ENCODE measurements at regions not wholly inside any gene's neighbourhood (a gene's known extent, or its start where the extent isn't known, plus 50 kb on each side); places are given as distances from the start of the nearest gene placed in this dataset.

DNA sequence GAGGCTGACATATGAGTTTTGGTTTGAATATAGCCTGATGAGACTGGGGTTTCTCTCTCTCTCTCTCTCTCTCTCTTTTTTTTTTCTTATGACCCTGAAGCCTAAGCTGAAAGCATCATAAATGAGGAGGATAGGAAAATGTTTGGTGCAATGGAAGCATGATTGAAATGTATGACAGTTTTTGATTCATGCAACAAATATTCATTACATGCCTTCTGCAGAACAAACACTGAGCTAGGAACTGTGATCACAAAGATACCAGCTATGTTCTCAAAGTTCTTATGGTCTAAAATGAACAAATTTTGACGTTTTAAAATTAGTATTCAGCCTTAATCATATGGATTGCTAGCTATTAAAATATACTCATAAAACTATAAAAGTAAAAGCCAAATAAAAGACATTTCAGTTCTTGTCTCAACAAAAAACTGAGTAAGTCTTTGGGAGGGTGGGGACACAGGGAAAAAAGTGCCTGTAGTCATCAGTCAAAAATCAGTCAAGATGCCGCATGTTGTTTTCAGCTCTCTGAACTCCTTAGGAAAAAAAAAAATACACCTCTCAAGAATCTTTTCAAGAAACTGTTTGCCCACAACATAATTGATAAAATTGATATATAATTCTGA, 57.2 kb downstream of the NKX6-1 start:
- no peak overlapping the region for H3K4me3 Mint-ChIP-seq
- DNase-seq = no peak

DNA sequence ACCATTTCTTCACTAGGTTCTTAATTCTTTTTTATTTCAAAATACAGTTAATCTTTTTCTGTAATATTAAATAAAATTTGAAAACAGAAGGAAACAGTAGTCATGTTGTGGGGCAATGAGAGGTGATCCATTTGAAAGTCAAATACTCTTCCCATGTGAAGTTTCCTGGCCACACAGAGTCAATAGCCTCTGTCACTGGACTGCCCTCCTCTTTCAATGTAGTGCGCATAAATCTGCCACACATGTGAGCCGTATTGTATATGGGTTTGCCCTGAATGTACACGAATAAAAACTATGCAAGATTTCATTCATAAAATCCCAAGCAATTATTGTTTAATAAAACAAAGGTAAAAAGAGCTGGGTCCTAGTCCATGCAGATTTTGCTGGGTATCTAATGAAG, 59.1 kb downstream of the NKX6-1 start:
- Mint-ChIP-seq H3K9me3 (no peaks in the 10 kb centered on the region), H3K27me3 (peaks cover 6% of the 10 kb centered on the region), H3K36me3 (ENCODE audit: low read depth) (no peaks in the 10 kb centered on the region), H3K27ac (no peak overlapping the region), H3K4me3 (no peak overlapping the region), H3K4me1 (no peaks in the 10 kb centered on the region)
- ATAC-seq = no peak
- DNase-seq = no peak

More for the DNA sequence above, 57.2 kb downstream of the NKX6-1 start:
- Mint-ChIP-seq H3K4me1 (no peaks in the 10 kb centered on the region), H3K36me3 (ENCODE audit: low read depth) (no peaks in the 10 kb centered on the region), H3K27ac (no peak overlapping the region), H3K27me3 (peaks cover 6% of the 10 kb centered on the region), H3K9me3 (no peaks in the 10 kb centered on the region)
- ATAC-seq = no peak

DNA sequence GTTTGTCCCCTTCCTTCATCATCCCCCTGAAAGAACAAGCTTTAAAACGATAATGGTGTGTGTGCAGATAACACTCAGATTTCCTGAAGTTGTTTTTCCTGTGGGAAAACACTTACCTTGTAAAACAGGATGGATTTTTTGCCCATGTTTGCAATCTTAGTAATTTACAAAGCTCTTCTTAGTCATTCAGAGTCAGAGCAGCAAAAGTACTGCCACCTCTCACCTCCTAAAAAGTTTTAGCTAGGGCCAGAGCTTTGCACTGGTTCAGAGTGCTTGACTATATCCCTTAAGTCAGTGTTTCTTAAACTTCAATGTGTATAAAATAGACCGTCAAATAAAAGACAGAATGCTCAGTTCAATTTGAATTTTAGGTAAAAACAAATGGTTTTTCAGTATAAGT, 62.3 kb downstream of the NKX6-1 start:
- Mint-ChIP-seq H3K36me3 (ENCODE audit: low read depth) (no peaks in the 10 kb centered on the region), H3K4me1 (no peaks in the 10 kb centered on the region), H3K27ac (no peak overlapping the region), H3K27me3 (peaks cover 5% of the 10 kb centered on the region), H3K9me3 (no peaks in the 10 kb centered on the region), H3K4me3 (no peak overlapping the region)
- ATAC-seq (no peak), DNase-seq (no peak)

DNA sequence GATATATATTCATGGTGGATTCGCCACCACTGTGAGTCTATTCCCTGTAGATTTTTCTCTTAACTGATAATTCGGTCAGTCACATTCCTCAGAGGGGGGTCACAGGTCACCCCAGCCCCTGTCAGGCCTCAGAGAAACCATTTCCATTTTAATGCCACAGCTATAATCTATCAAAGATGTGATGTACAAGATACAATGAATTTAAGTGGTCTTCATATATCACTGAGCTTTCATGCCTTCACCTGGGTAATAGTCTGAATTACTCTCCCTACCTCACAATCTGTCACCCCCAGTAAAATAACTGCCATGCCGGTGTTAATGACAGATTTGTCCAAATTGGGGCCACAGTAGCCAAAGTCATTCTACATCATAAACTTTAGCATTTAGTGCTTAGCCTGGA, 64.7 kb downstream of the NKX6-1 start:
- no peak overlapping the region for H3K27ac Mint-ChIP-seq

DNA sequence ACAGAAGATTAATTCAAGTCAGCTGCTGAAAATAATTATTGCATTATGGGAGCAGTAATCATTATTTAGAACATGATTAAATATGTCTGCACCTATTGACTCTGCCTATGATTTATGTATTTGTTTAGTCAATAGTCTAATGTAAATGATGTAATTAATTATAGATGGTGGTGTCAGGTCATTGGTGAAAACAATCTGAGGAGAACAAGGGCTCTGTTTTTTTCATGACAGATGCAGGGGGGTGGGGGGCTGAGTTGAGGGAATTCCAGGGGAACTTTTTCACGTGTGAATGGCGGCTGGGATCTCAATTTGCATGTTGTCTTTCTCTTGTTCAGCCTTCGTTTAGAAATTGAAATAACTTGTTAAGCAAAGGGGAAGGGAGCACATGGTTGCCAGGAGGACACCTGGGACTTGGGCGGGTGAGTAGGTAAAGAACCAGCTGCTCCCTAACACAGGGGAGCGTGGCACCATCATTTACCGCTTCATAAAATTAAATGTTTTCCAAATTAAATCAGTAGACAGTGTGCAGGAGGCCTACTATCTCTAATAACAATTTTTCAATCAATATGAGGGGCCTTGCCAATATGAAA, 65.4 kb downstream of the NKX6-1 start:
- Mint-ChIP-seq H3K4me1 (no peaks in the 10 kb centered on the region), H3K4me3 (no peak overlapping the region), H3K27ac (no peak overlapping the region), H3K9me3 (no peaks in the 10 kb centered on the region), H3K36me3 (ENCODE audit: low read depth) (no peaks in the 10 kb centered on the region), H3K27me3 (peaks cover 2% of the 10 kb centered on the region)
- no peak for DNase-seq
- no peak for ATAC-seq

More for the DNA sequence above, 64.7 kb downstream of the NKX6-1 start:
- Mint-ChIP-seq H3K27me3 (peaks cover 2% of the 10 kb centered on the region), H3K4me1 (no peaks in the 10 kb centered on the region), H3K4me3 (no peak overlapping the region), H3K9me3 (no peaks in the 10 kb centered on the region), H3K36me3 (ENCODE audit: low read depth) (no peaks in the 10 kb centered on the region)
- no peak for ATAC-seq
- no peak for DNase-seq

DNA sequence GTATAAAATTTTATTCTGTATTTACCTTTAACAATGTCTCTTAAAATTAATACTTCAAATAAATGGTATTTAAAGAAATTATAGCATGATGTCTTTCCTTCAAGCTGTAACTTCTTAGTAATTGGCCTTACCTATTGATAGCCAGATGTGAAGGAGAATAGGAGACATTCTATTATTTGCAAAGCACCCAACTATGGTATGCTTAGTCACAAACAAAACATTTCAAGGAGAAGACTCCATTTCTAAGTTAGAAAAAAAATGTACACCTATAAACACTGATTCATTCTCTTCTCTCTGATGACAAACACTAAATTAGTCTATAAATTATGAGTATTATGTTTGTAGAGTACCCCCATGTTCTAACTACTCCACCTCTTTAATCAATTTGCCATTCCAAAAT, 66.4 kb downstream of the NKX6-1 start:
- H3K4me3 Mint-ChIP-seq = no peak overlapping the region
- peaks cover 2% of the 10 kb centered on the region for H3K27me3 Mint-ChIP-seq
- DNase-seq = no peak
- no peaks in the 10 kb centered on the region for H3K36me3 Mint-ChIP-seq (ENCODE audit: low read depth)
- no peak for ATAC-seq
- H3K4me1 Mint-ChIP-seq = no peaks in the 10 kb centered on the region
- no peak overlapping the region for H3K27ac Mint-ChIP-seq
- no peaks in the 10 kb centered on the region for H3K9me3 Mint-ChIP-seq

DNA sequence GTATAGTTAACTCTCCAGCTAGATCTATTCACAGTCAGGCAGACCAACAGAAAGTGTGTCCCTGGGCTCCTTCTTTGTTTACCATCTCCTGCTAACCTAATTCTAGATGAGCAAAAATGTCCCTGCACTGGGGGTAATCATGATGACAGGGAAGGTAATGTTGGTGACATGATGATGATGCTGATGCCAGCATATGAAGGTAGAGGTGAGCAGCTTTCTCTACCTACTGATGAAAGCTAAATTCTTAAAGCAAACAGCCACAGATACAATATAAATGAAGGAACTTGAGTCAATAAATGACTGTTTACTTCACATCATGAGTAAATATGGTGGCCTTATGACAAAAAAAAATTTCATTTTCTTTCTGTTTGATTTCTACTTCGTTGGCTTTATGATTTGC, 78.5 kb downstream of the NKX6-1 start:
- DNase-seq (no peak), ATAC-seq (no peak)
- Mint-ChIP-seq H3K4me1 (no peaks in the 10 kb centered on the region), H3K9me3 (peaks cover 11% of the 10 kb centered on the region), H3K27ac (no peak overlapping the region), H3K36me3 (ENCODE audit: low read depth) (no peaks in the 10 kb centered on the region), H3K27me3 (peaks cover 2% of the 10 kb centered on the region), H3K4me3 (no peak overlapping the region)

DNA sequence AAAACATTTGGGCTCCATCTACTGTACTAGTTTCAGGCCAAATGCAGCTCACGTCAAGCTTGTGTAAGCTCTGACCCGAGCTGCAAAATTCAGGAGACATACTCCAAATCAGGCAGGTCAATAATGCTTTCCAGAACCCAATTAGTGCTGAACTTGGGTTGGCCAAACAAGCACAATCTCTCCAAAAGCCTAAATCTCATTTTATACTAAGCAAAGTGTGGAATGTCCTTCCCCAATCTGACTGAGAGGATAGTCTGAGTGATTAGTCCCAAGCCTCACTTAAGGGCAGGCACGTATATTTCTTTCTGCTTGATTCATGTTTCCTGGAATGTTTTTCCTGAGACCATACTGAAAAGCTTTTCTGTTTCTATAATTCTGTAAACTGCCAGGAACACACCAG, 79.9 kb downstream of the NKX6-1 start:
- ATAC-seq (no peak), DNase-seq (no peak)
- H3K36me3 Mint-ChIP-seq (ENCODE audit: low read depth) = no peaks in the 10 kb centered on the region
- H3K4me1 Mint-ChIP-seq = no peaks in the 10 kb centered on the region
- H3K9me3 Mint-ChIP-seq = peaks cover 11% of the 10 kb centered on the region
- H3K4me3 Mint-ChIP-seq = no peak overlapping the region
- no peak overlapping the region for H3K27ac Mint-ChIP-seq
- peaks cover 4% of the 10 kb centered on the region for H3K27me3 Mint-ChIP-seq

DNA sequence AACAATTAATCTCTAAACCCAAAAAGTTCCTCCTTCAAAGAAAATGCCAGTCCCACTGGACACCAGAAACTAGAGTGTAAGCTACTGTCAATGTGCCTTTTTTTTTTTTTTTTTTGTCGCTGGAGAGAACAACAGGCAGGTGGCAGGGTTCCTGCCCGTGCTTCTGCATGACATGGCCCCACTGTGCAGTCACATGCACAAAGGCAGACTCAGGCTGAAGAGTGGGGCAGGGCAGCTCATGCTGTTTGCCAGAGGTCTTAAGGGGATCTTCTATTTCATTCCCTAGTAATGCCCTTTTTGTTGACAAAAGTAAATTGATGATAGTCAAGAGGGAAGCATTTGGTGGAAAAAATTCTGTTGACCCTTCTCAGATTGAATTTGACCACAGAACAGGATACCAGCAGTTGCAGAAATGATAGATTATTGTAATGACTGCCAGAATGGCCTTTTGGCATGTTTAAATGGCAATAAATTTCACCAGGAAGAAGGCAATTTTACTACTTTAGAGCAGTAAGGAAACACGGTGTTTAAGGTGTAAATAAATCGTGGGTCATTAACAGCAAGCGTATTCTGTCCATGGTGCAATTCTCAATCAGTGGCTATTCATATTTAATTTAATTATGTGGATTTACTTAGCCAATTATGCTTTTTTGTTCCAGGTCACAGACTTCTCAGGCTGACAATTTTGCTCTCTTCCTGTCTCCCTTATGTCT, 80.9 kb downstream of the NKX6-1 start:
- peaks cover 4% of the 10 kb centered on the region for H3K27me3 Mint-ChIP-seq
- no peak overlapping the region for H3K27ac Mint-ChIP-seq
- H3K4me1 Mint-ChIP-seq = no peaks in the 10 kb centered on the region
- DNase-seq (no peak), ATAC-seq (no peak)
- no peak overlapping the region for H3K4me3 Mint-ChIP-seq
- no peaks in the 10 kb centered on the region for H3K36me3 Mint-ChIP-seq (ENCODE audit: low read depth)
- peaks cover 11% of the 10 kb centered on the region for H3K9me3 Mint-ChIP-seq

DNA sequence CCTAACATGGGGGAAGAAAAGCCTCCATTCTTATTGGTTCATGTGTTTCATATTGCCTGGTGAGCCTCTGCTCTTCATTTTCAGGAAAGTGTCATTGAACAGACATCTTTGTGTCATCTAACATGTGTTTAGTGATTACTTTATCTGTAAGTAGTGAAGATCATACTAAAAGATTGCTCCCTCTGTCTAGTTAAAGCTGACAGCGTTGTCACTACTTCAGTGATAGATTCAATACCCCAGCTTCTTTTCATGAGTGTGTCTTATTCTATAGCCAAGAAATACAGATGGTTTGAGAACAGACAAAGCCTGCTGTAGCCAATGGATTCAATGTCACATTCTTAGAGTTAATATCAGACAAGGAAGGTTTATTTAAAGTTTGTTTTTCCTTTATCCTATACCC, 85.1 kb downstream of the NKX6-1 start:
- Mint-ChIP-seq H3K4me1 (no peaks in the 10 kb centered on the region), H3K9me3 (no peaks in the 10 kb centered on the region)

DNA sequence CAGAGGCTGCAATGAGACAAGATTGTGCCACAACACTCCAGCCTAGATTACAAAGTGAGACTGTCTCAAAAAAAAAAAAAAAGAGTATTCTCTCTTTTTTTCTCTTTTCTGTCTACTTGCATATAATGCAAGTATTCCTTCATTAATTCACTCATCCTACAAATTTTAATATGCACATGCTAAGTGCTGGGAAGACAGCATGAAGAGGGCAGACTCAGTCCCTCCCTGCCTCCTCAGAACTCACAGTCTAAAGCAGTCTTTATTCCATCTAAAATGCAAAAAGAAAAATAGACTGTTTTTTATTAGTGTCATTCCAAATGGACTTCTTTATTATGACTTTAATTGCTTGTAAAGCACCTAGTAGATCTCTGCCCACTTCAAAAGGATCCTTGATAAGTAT, 85.6 kb downstream of the NKX6-1 start:
- Mint-ChIP-seq H3K27ac (no peak overlapping the region), H3K4me1 (no peaks in the 10 kb centered on the region), H3K27me3 (peaks cover 4% of the 10 kb centered on the region), H3K36me3 (ENCODE audit: low read depth) (no peaks in the 10 kb centered on the region), H3K4me3 (no peak overlapping the region), H3K9me3 (no peaks in the 10 kb centered on the region)
- no peak for DNase-seq
- no peak for ATAC-seq

More for the DNA sequence above, 85.1 kb downstream of the NKX6-1 start:
- ATAC-seq = no peak
- no peak for DNase-seq
- Mint-ChIP-seq H3K4me3 (no peak overlapping the region), H3K27ac (no peak overlapping the region), H3K36me3 (ENCODE audit: low read depth) (no peaks in the 10 kb centered on the region), H3K27me3 (peaks cover 4% of the 10 kb centered on the region)

DNA sequence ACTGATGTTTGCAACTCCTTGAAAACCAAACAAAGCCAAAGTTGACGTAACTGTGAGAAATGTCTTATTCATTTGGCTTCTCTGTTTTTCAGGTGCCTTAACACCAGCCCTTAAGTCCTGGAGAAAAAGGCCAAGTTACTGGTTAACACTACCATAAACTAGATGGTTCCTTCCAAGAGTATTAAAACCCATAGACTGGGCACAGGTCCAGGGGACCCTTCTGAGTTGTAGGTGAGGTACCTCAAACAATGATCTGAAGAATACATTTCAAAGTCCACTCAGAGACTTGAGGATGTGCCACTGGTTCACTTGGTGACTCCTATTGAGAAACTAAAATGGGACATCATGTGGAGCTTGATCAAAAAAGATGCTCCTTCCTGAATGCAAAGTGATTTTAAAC, 87.0 kb downstream of the NKX6-1 start:
- H3K27ac Mint-ChIP-seq = no peak overlapping the region
- ATAC-seq = no peak
- no peaks in the 10 kb centered on the region for H3K4me1 Mint-ChIP-seq
- DNase-seq = no peak
- H3K9me3 Mint-ChIP-seq = no peaks in the 10 kb centered on the region
- no peak overlapping the region for H3K4me3 Mint-ChIP-seq
- no peaks in the 10 kb centered on the region for H3K36me3 Mint-ChIP-seq (ENCODE audit: low read depth)
- H3K27me3 Mint-ChIP-seq = peaks cover 4% of the 10 kb centered on the region

DNA sequence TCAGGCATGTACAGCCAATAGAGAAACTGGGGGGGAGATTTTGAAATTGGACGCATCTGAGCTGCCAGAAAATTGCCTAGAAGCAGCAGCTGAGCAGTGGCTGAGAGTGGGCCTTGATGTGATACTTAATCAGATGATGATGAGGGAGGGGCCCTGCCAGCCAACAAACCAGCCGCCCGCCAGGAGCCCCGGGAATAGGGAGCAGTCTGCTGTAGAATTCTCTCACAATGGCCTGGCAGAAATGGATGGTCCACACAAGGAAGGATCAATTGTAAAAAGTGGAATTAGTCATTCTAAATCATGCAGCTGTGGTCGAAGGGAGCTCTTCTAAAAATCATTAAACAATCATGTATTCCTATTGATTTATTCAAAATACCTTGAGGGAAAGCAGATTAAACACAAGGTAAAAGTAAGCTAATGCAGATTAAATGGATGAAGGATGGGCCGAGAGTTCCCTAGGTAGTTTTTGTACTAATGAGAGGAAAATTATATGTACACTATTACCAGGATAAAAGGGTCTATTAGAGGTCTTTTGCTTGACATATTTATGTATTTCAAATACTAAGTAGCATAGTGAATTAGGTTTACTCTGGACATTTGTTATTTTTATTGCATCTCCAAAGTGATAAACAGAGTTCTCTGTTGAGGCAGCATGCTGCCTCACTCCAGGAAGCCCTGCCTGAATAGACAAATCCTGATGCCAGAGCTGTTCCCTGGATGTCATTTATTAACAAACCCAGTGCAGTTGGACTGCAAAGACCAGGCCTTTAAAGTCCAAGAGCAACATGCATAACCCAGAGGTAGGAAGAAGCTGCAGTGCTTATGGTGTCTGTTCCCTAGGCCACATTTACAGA, 91.3 kb downstream of the NKX6-1 start:
- Mint-ChIP-seq H3K4me1 (no peaks in the 10 kb centered on the region), H3K27ac (no peak overlapping the region), H3K36me3 (ENCODE audit: low read depth) (no peaks in the 10 kb centered on the region), H3K4me3 (no peak overlapping the region), H3K9me3 (no peaks in the 10 kb centered on the region), H3K27me3 (peaks cover 3% of the 10 kb centered on the region)
- DNase-seq (no peak), ATAC-seq (no peak)

DNA sequence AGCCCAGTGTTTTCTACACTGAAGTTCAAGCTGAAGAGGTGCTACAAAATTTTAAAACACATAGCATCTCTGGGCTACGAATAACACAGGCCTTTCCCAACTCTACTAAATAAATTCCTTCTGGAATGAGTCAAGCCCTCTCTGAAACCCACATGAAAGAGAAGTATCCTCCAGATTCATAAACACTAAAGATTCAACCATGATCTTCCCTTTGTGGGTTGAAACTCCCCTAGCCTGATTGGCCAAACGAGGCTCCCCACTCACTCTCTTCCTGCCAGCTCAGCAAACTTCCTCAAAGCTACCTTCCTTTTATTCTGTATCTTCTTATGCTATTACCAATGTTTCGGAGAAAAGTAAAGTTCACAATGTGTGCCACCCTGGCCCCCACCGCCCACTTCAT, 95.4 kb downstream of the NKX6-1 start:
- no peaks in the 10 kb centered on the region for H3K9me3 Mint-ChIP-seq
- H3K4me3 Mint-ChIP-seq = no peak overlapping the region
- no peaks in the 10 kb centered on the region for H3K36me3 Mint-ChIP-seq (ENCODE audit: low read depth)
- H3K4me1 Mint-ChIP-seq = no peaks in the 10 kb centered on the region
- H3K27ac Mint-ChIP-seq = no peak overlapping the region
- DNase-seq (no peak), ATAC-seq (no peak)
- peaks cover 4% of the 10 kb centered on the region for H3K27me3 Mint-ChIP-seq

Data from activated naive CD8-positive, alpha-beta T cell treated with anti-CD3 and anti-CD28 coated beads, Interleukin-2, amount 50 U/mL, for 24 hours (primary cell).